OCI-LY1 (cell line): ENCODE measurements at regions not wholly inside any gene's neighbourhood (a gene's known extent, or its start where the extent isn't known, plus 50 kb on each side); places are given as distances from the start of the nearest gene placed in this dataset.

ENCODE experiments used
- CTCF ChIP-seq: fragments of 200-600 bp; sonication (generic), shearing (Covaris generic); IDR thresholded peaks from 2 replicates; pipeline ENCODE4 v1.5.1; 2017; ENCODE audit warnings: mild to moderate bottlenecking, antibody characterized with exemption, low read length, moderate library complexity, mixed read lengths
- EZH2 ChIP-seq: fragments of 200-600 bp; sonication (generic), shearing (Covaris generic); IDR thresholded peaks from 2 replicates; pipeline ENCODE4 v1.8.0; 2017; ENCODE audit warnings: borderline replicate concordance, mixed run types, mild to moderate bottlenecking, antibody characterized with exemption, low read length, moderate library complexity, mixed read lengths

- no peak for TF ChIP-seq EZH2
- TF ChIP-seq CTCF, result no peak
Measured at GRCh38 chr18:45417392-45417791, 197.9 kb upstream of the SLC14A2 start.
